OCI-LY3 (cell line): ENCODE measurements at regions not wholly inside any gene's neighbourhood (a gene's known extent, or its start where the extent isn't known, plus 50 kb on each side); places are given as distances from the start of the nearest gene placed in this dataset.

Experiments
- H2AFZ ChIP-seq: fragments of 200-600, 300-600 bp; shearing (Covaris generic); 2 replicates; pipeline ENCODE4 v1.6.0; 2014; ENCODE audit warnings: antibody characterized with exemption, low read depth, low read length
- H3K27ac ChIP-seq: fragments of 200-600, 300-600 bp; sonication (generic); 2 replicates; pipeline ENCODE4 v1.5.1; 2014; ENCODE audit warnings: mild to moderate bottlenecking, low read length, moderate library complexity, mixed read lengths
- H3K27me3 ChIP-seq: fragments of 200-600, 300-600 bp; sonication (generic); 2 replicates; pipeline ENCODE4 v1.6.1; 2014; ENCODE audit warnings: low read depth, low read length, mixed read lengths
- H3K36me3 ChIP-seq: fragments of 200-600, 300-600 bp; sonication (generic); replicated peaks from 2 replicates; pipeline ENCODE3; 2014; ENCODE audit warnings: low read depth, low read length, mixed read lengths
- H3K4me1 ChIP-seq: fragments of 300-600, 200-600 bp; sonication (generic); 2 replicates; pipeline ENCODE4 v1.6.1; 2014; ENCODE audit warnings: low read length, mixed read lengths
- H3K4me2 ChIP-seq: fragments of 200-600, 300-600 bp; sonication (generic); 2 replicates; pipeline ENCODE4 v1.6.1; 2014; ENCODE audit warnings: low read length, mixed read lengths
- H3K4me3 ChIP-seq: fragments of 300-600, 200-600 bp; sonication (generic); 2 replicates; pipeline ENCODE4 v1.5.1; 2014; ENCODE audit warnings: antibody characterized with exemption, mild to moderate bottlenecking, low read length, moderate library complexity
- H3K79me2 ChIP-seq: fragments of 300-600, 200-600 bp; shearing (Covaris generic); 2 replicates; pipeline ENCODE4 v1.6.1; 2014; ENCODE audit warnings: mild to moderate bottlenecking, low read length, mixed read lengths
- H3K9ac ChIP-seq: fragments of 300-600, 200-600 bp; shearing (Covaris generic); 2 replicates; pipeline ENCODE4 v1.6.0; 2014; ENCODE audit warnings: mild to moderate bottlenecking, low read length, moderate library complexity
- H3K9me3 ChIP-seq: fragments of 200-600, 300-600 bp; shearing (Covaris generic); 2 replicates; pipeline ENCODE4 v1.6.1; 2014; ENCODE audit warnings: low read length, mixed read lengths; ENCODE audit not compliant: insufficient read depth
- H4K20me1 ChIP-seq: fragments of 200-600, 300-600 bp; sonication (generic); 2 replicates; pipeline ENCODE4 v1.6.1; 2016; ENCODE audit warnings: low read length, mixed read lengths; ENCODE audit not compliant: insufficient read depth
- CTCF ChIP-seq: fragments of 200-600, 300-600 bp; sonication (generic); IDR thresholded peaks from 2 replicates; pipeline ENCODE4 v1.5.1; 2014; ENCODE audit warnings: antibody characterized with exemption, low read length, low read depth
- EZH2phosphoT487 ChIP-seq: fragments of 200-600 bp; shearing (Covaris generic); IDR thresholded peaks from 2 replicates; pipeline ENCODE4 v1.6.1; 2018; ENCODE audit warnings: antibody characterized with exemption, mixed run types, low read depth

- H3K4me3 ChIP-seq, result no peak overlapping the region
- no peaks in the 10 kb centered on the region for H3K4me1 ChIP-seq
- H3K9ac ChIP-seq, result no peak overlapping the region
- no peaks in the 10 kb centered on the region for H3K36me3 ChIP-seq
- H3K27ac ChIP-seq, result no peak overlapping the region
- H3K79me2 ChIP-seq, result no peaks in the 10 kb centered on the region
- H3K9me3 ChIP-seq, result no peaks in the 10 kb centered on the region
- no peak overlapping the region for H3K4me2 ChIP-seq
- no peak for TF ChIP-seq CTCF
- no peak for TF ChIP-seq EZH2phosphoT487
- H2AFZ ChIP-seq, result no peak overlapping the region
- H3K27me3 ChIP-seq, result no peaks in the 10 kb centered on the region
- H4K20me1 ChIP-seq, result no peaks in the 10 kb centered on the region
Measured at GRCh38 chr2:221334481-221335218, 237.5 kb downstream of the EPHA4 start.

- no peaks in the 10 kb centered on the region for H4K20me1 ChIP-seq
- no peak overlapping the region for H3K9ac ChIP-seq
- no peaks in the 10 kb centered on the region for H3K36me3 ChIP-seq
- H3K4me1 ChIP-seq, result no peaks in the 10 kb centered on the region
- H3K4me2 ChIP-seq, result no peak overlapping the region
- no peak overlapping the region for H3K27ac ChIP-seq
- no peaks in the 10 kb centered on the region for H3K9me3 ChIP-seq
- H3K4me3 ChIP-seq, result no peak overlapping the region
- TF ChIP-seq CTCF (no peak), EZH2phosphoT487 (no peak)
- no peak overlapping the region for H2AFZ ChIP-seq
- H3K27me3 ChIP-seq, result no peaks in the 10 kb centered on the region
- no peaks in the 10 kb centered on the region for H3K79me2 ChIP-seq
Measured at GRCh38 chr2:221335219-221335752, 236.8 kb downstream of the EPHA4 start.

- H3K79me2 ChIP-seq, result no peaks in the 10 kb centered on the region
- no peaks in the 10 kb centered on the region for H4K20me1 ChIP-seq
- H3K9ac ChIP-seq, result no peak overlapping the region
- no peak overlapping the region for H2AFZ ChIP-seq
- no peak overlapping the region for H3K4me3 ChIP-seq
- H3K27ac ChIP-seq, result no peak overlapping the region
- no peaks in the 10 kb centered on the region for H3K36me3 ChIP-seq
- TF ChIP-seq EZH2phosphoT487 (no peak), CTCF (no peak)
- no peak overlapping the region for H3K4me2 ChIP-seq
- H3K9me3 ChIP-seq, result no peaks in the 10 kb centered on the region
- H3K27me3 ChIP-seq, result no peaks in the 10 kb centered on the region
- H3K4me1 ChIP-seq, result no peaks in the 10 kb centered on the region
Measured at GRCh38 chr2:221336967-221337366, 235.1 kb downstream of the EPHA4 start.

- no peak for TF ChIP-seq EZH2phosphoT487
- no peak for TF ChIP-seq CTCF
- Histone ChIP-seq H3K9me3 (no peaks in the 10 kb centered on the region), H3K27ac (no peak overlapping the region), H2AFZ (no peak overlapping the region), H3K36me3 (no peaks in the 10 kb centered on the region), H3K4me1 (peaks cover under 1% of the 10 kb centered on the region), H3K4me2 (no peak overlapping the region), H3K9ac (no peak overlapping the region), H4K20me1 (no peaks in the 10 kb centered on the region), H3K79me2 (no peaks in the 10 kb centered on the region), H3K4me3 (no peak overlapping the region), H3K27me3 (no peaks in the 10 kb centered on the region)
Measured at GRCh38 chr2:221337957-221338685, 234.0 kb downstream of the EPHA4 start.
